IPS-NIHi7 (cell line): ENCODE measurements at regions not wholly inside any gene's neighbourhood (a gene's known extent, or its start where the extent isn't known, plus 50 kb on each side); places are given as distances from the start of the nearest gene placed in this dataset.

Experiments used
- DNase-seq: peaks from one replicate; pipeline ENCODE4 v3.0.0; 2012; ENCODE audit warnings: mixed read lengths; ENCODE audit errors: extremely low spot score

DNA sequence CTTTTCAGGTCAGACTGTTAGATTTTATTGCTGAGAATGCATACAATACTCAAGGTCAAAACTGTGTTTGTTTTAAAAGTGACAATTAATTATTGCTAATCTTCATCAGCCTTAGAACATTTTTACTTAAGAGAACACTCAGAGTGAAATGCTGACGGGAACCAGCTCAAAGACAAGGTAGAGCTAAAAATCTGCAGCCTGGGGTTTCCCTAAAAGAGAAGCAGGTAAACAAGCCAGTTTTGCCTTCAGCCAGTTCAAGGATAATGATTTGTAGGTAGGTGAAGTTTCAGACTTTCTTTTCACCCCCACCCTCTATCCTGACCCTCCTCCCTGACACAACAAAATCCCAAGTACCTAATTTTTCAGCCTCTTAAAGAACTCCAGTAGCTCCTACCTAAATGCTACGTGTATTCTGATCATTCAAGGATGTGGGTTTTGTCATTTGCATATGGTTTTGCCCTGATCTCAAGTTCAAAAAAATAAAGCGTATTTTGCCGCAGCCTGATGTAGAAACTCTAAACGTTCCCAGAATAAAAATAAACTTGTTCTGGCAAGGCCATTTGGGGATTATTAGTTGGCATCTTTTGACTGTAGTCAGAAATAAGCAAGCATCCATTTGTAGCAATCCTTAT, 407.2 kb downstream of the EFNA5 start:
- no peak for DNase-seq

- no peak for DNase-seq
Measured at GRCh38 chr5:107257885-107258520, 412.7 kb downstream of the EFNA5 start.

DNA sequence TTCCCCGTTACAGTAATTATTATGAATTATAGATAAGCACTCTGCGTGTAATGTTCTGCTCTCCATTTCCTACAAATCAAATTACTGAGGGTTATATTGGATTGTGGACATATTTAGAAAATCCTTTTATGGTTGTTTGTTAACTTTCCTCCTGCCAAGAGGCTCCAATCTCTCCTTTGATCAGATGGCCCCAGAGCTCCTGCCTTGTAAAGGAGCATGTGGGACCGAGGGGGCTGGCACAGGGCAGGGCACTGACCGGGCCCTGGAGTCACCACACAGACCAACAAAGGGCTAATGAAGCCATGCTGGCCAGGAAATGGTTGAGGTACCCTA, 415.9 kb downstream of the EFNA5 start:
- no peak for DNase-seq

DNA sequence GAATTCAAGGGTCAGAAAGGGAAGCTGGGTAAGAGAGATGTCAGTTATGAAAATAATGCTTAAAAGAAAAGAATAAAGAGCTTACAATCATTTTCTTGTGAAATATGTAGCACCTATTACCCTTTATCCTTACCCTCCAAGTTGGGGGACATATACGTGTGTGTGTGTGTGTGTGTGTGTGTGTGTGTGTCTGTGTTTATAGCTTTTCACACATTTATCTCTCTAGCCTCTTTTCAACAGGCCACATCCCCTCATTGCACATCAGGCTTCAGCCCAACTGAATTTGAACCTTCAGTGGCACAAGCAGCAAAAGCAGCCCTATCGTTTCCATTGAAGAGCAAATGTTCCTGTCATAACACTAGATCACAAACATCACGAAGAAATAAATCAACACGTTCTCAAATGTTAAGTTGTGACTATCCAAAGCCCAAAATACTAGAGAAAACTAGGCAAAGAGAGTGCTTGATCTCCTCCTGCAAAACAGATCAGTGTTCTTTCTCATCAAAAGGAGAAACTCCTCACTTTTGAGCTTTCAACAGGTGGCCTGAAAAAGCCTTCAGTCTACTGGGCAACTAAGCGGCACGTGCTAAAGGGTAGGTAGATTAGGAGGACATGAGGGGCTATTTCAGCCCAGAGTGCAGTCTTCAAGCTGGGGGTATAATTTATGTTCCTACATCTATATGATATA, 416.4 kb downstream of the EFNA5 start:
- DNase-seq: no peak

- no peak for DNase-seq
Measured at GRCh38 chr5:107253246-107253645, 417.5 kb downstream of the EFNA5 start.

DNA sequence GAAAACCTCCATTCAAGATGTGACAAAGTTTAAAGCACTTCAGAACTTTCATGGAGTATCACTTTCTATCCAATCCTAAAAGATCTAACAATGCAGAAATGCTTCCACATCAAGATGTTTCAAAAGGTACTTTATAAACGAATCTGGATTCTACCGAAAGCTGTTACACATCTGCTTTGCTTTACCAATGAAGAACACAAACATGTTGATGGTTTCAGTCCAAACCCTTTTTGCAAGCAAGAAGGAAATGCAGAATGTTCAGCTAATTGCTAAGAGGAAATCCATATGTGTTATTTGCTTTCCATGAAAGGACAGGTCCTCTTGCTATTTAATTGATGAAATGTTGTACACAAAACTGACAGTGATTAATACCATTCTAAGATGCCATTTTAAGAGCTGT, 419.6 kb downstream of the EFNA5 start:
- DNase-seq: no peak

DNA sequence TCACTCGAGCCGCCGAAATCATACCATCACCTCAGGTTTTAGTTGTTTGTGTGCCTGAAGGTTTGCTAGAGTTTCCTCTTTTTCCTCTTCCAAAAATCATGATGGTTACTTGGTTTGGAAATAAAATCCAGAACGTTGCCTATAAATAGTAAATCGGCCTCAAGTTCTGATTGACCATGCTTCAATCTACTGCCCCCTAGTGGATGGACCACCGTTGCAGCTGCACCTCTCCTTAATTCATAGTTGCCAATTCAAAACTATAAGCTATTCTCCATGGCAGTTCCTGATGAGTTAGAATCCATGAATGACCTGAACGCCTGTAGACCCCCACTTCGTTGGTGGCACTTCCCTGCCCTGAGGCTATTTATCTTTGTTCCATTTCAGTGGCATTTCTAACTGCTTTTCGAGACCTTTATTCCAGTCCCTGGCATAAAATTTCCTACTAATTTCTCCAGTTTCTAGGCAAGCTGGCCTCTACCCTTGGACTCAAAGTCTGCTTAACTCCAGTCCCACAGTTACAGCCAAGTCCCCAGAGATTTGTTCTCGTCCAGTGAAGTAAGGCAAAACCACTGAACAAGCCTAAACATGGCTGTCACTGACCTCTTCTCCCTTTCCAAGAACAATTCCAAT, 422.6 kb downstream of the EFNA5 start:
- peak; percentile 75 for DNase-seq

DNA sequence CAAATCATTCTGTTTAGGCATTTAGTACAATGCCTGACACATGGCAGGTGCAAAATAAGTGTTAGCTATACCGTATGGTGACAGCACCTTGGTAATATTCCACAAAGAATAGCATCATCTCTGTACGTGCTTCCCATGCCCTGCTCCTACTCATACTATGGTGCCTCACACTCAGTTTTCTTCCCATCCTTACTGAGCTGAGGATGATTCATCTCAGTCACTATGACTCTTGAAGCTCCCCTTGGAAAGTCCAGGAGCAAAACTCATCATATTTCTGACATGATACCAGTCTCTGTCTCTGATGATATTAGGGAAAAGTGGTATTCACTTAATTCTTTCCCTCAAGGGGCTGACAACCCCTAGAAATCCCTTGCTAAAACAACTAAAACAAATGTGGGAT, 423.3 kb downstream of the EFNA5 start:
- DNase-seq: no peak

DNA sequence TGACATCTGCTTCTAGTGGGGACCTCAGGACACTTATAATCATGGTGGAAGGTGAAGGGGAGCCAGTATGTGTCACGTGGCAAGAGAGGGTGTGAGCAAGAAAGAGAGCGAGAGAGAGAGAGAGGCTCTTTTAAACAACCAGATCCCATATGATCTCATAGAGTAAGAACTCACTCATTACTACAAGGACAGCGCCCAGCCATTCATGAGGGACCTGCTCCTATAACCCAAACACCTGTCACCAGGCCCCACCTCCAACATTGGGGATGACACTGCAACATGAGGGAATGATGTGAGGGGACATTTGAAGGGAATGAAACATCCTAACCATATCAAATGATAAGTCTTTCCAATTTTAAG, 427.5 kb downstream of the EFNA5 start:
- DNase-seq: no peak

DNA sequence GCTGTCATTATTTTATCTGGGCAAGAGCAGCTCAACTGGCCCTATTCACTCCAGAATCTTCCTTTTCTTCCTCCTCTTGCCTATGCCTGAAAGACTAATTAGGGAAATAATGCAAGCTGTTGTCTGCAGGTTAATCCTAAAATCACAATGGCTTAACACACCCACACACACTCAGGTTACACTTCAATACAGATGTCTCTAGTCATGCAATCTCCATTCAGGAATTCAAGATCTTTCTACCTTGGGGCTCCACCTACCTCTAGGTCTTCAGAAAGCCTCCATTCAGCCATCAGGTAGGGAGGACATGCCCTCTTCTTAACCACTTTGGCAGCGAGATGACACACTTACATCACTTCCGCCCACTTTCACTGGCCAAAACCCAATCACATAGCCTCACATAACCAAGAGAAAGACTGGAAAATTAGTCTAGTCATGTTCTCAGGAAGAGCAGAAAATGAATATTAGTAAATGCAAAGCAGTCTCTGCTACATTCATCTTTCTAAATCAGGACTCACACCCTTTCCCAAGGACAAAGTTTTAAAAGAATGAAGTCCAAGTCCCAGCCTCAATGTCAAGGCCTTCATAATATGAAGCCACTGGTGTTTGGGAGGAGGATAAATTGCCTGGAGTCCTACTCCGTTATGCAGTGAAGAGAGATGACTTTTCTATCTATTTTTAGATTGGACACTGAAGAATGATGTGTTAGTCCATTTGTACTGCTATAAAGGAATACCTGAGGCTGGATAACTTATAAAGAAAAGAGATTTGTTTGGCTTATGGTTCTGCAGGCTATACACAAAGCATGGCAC, 428.1 kb downstream of the EFNA5 start:
- DNase-seq: peak; percentile 24

DNA sequence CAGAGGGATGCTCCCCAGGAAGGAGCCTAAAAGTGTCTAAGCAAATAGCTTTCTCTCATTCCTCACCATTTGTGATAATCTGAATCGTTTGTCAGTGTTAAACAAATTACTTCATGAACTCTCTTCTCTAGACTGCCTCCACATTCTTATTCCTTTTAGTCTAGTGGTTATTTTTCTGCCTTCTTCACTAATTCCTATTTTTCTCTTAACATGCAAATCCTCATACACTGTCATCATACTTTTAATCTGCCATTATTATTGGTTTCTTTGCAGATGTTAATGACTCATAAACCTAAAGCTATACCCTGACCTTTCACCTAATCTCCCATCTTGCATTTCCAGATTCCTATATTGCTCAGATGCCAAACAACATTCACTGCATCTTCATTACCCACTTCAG, 428.9 kb downstream of the EFNA5 start:
- no peak for DNase-seq

- no peak for DNase-seq
Measured at GRCh38 chr5:107235167-107235566, 435.6 kb downstream of the EFNA5 start.

GRCh38 chr5:107232788-107233187, 437.9 kb downstream of the EFNA5 start:
- no peak for DNase-seq

DNA sequence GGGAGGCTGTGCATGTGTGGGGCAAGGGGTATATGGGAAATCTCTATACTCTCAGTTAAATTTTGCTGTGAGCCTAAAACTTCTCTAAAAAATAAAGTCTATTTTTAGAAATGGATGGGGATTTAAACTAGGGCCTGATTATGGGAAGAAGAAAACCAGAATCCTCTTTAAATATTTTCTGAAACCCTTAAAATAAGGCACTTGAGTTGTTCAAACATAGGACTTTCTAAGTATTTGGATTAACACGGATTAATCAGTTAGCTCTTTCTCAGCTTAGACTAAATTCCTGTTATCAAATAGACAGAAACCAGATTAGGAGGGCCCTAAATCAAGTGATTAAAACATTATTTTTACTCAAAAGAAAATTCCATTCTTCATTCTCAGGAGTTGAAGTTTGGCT, 438.4 kb downstream of the EFNA5 start:
- DNase-seq: no peak

- DNase-seq: no peak
Measured at GRCh38 chr5:107231191-107231590, 439.5 kb downstream of the EFNA5 start.

- no peak for DNase-seq
Measured at GRCh38 chr5:107230367-107230766, 440.4 kb downstream of the EFNA5 start.

GRCh38 chr5:107228226-107228625, 442.5 kb downstream of the EFNA5 start:
- DNase-seq: no peak

DNA sequence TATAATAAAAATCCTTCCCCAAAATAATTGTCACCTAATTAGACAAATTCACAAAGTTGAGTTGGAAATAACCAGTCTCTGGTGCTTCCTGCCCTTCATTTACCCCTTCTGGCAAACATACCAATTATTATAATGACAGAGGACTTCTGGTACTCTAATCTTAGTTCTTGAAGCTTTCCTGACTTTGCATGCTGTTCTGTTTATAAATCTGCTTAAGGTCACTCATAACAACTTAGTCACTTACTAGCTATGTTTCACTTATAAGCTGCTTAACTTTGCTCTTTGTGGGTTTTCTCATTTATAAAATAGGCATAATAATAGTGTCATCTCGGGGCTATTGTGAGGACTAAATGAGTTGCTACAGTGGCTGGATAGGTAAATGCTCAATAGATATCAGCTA, 446.5 kb downstream of the EFNA5 start:
- DNase-seq: no peak

DNA sequence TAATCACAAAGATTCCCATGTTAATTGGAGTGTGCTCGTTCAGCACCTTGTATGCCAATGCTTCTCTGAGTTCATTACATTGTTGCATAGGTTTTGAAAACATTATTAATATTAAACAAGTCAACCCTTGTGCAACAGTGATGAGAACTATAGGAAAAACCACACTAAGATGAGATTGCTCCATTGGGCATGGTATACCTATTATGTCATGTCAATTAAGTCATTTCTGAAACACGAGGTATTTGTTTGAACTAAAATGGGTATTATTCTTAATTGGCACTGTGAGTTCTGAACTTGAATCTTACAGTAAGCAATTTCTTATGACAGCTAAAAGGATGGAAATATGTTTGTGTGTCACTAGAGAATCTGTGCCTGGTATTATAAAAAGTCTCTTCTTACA, 447.7 kb downstream of the EFNA5 start:
- DNase-seq: no peak

GRCh38 chr5:107219993-107220392, 450.7 kb downstream of the EFNA5 start:
- DNase-seq: no peak

DNA sequence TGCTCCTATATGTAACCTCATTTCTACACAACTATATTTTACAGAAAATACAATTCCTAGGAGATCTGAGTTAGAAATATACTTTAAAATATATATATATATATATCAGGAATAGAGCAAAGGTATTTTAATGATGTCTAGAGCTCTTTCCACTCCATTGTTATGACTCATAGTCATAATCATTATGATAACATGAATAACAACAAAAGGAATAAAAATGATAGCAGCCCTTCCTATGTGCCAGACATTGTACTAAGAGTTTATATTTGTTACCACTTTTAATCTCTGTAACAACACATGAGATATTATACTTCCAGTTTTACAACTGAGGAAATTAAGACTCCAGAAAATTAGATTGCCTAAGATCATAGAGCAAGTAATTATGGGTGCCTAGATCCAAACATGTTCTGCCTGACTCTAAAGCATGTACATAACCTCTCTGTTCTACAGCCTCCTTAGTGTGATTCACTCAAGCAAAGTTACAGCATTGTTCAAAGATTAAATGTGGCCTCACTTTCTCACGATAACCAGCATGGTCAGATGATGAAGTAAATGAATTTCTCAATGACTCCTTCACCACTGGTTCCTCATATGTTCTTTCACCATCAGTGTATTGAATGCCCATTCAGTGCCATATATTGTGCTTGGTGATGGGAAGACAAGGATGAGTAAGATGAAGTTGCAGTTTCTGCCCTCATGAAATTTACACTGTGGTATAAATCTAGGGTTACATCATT, 452.1 kb downstream of the EFNA5 start:
- no peak for DNase-seq

- no peak for DNase-seq
Measured at GRCh38 chr5:107217721-107218130, 453.0 kb downstream of the EFNA5 start.
